ENCODE measurements at regions not wholly inside any gene's neighbourhood (a gene's known extent, or its start where the extent isn't known, plus 50 kb on each side); places are given as distances from the start of the nearest gene placed in this dataset.
"Not testable (repeated sequence)": the region's sequence is repeated elsewhere in the genome, so short reads cannot be mapped to it uniquely, and the experiment has no call there.

- DNase-seq (ENCODE audit: low read depth, low spot score) = no peak
- H3K27ac ChIP-seq = no peak overlapping the region
Observed at GRCh38 chr3:6282918-6283317, 578.0 kb upstream of the GRM7 start.

- no peak for DNase-seq (ENCODE audit: low read depth, low spot score)
- no peak overlapping the region for H3K27ac ChIP-seq
Observed at GRCh38 chr3:6287088-6287875, 573.6 kb upstream of the GRM7 start.

- no peak for DNase-seq (ENCODE audit: low read depth, low spot score)
- H3K27ac ChIP-seq = no peak overlapping the region
Observed at GRCh38 chr3:6301626-6302025, 559.3 kb upstream of the GRM7 start.

- no peak overlapping the region for H3K27ac ChIP-seq
- DNase-seq (ENCODE audit: low read depth, low spot score) = no peak
Observed at GRCh38 chr3:6315906-6316305, 545.0 kb upstream of the GRM7 start.

- no peak for DNase-seq (ENCODE audit: low read depth, low spot score)
- no peak overlapping the region for H3K27ac ChIP-seq
Observed at GRCh38 chr3:6321999-6322398, 538.9 kb upstream of the GRM7 start.

GRCh38 chr3:6326771-6327170 lies 534.1 kb upstream of the GRM7 start:
- no peak overlapping the region for H3K27ac ChIP-seq
- DNase-seq (ENCODE audit: low read depth, low spot score) = no peak

GRCh38 chr3:6340980-6341325 lies 520.0 kb upstream of the GRM7 start:
- DNase-seq (ENCODE audit: low read depth, low spot score); H3K27ac ChIP-seq: not testable (repeated sequence)

- H3K27ac ChIP-seq = no peak overlapping the region
- DNase-seq (ENCODE audit: low read depth, low spot score) = no peak
Observed at GRCh38 chr3:6351752-6352151, 509.2 kb upstream of the GRM7 start.

GRCh38 chr3:6354653-6355052 lies 506.3 kb upstream of the GRM7 start:
- no peak overlapping the region for H3K27ac ChIP-seq
- DNase-seq (ENCODE audit: low read depth, low spot score) = no peak

GRCh38 chr3:6362406-6362805 lies 498.5 kb upstream of the GRM7 start:
- H3K27ac ChIP-seq = no peak overlapping the region
- DNase-seq (ENCODE audit: low read depth, low spot score) = no peak

- no peak overlapping the region for H3K27ac ChIP-seq
- no peak for DNase-seq (ENCODE audit: low read depth, low spot score)
Observed at GRCh38 chr3:6367171-6367570, 493.7 kb upstream of the GRM7 start.

GRCh38 chr3:6392123-6392522 lies 468.8 kb upstream of the GRM7 start:
- no peak for DNase-seq (ENCODE audit: low read depth, low spot score)
- H3K27ac ChIP-seq = no peak overlapping the region

GRCh38 chr3:6394944-6395343 lies 466.0 kb upstream of the GRM7 start:
- H3K27ac ChIP-seq = no peak overlapping the region
- no peak for DNase-seq (ENCODE audit: low read depth, low spot score)

- DNase-seq (ENCODE audit: low read depth, low spot score) = no peak
- H3K27ac ChIP-seq = no peak overlapping the region
Observed at GRCh38 chr3:6396631-6397030, 464.3 kb upstream of the GRM7 start.

- not testable (repeated sequence) for DNase-seq (ENCODE audit: low read depth, low spot score)
Observed at GRCh38 chr3:6402666-6403065, 458.2 kb upstream of the GRM7 start.

GRCh38 chr3:6406923-6407322 lies 454.0 kb upstream of the GRM7 start:
- not testable (repeated sequence) for DNase-seq (ENCODE audit: low read depth, low spot score); H3K27ac ChIP-seq

More at GRCh38 chr3:6402666-6403065, 458.2 kb upstream of the GRM7 start:
- H3K27ac ChIP-seq = not testable (repeated sequence)

GRCh38 chr3:6416049-6416661 lies 444.8 kb upstream of the GRM7 start:
- DNase-seq (ENCODE audit: low read depth, low spot score) = no peak
- H3K27ac ChIP-seq = no peak overlapping the region

- H3K27ac ChIP-seq = no peak overlapping the region
- DNase-seq (ENCODE audit: low read depth, low spot score) = no peak
Observed at GRCh38 chr3:6417174-6417573, 443.7 kb upstream of the GRM7 start.

- DNase-seq (ENCODE audit: low read depth, low spot score) = no peak
- H3K27ac ChIP-seq = no peak overlapping the region
Observed at GRCh38 chr3:6418485-6418884, 442.4 kb upstream of the GRM7 start.

- H3K27ac ChIP-seq = no peak overlapping the region
- DNase-seq (ENCODE audit: low read depth, low spot score) = no peak
Observed at GRCh38 chr3:6421666-6422445, 439.1 kb upstream of the GRM7 start.

- DNase-seq (ENCODE audit: low read depth, low spot score) = no peak
- no peak overlapping the region for H3K27ac ChIP-seq
Observed at GRCh38 chr3:6425289-6425820, 435.6 kb upstream of the GRM7 start.
